ENCODE measurements at regions not wholly inside any gene's neighbourhood (a gene's known extent, or its start where the extent isn't known, plus 50 kb on each side); places are given as distances from the start of the nearest gene placed in this dataset.

GRCh38 chr1:98084188-98084587 is 163.4 kb upstream of the DPYD start:
- TF ChIP-seq, protein P1, sequence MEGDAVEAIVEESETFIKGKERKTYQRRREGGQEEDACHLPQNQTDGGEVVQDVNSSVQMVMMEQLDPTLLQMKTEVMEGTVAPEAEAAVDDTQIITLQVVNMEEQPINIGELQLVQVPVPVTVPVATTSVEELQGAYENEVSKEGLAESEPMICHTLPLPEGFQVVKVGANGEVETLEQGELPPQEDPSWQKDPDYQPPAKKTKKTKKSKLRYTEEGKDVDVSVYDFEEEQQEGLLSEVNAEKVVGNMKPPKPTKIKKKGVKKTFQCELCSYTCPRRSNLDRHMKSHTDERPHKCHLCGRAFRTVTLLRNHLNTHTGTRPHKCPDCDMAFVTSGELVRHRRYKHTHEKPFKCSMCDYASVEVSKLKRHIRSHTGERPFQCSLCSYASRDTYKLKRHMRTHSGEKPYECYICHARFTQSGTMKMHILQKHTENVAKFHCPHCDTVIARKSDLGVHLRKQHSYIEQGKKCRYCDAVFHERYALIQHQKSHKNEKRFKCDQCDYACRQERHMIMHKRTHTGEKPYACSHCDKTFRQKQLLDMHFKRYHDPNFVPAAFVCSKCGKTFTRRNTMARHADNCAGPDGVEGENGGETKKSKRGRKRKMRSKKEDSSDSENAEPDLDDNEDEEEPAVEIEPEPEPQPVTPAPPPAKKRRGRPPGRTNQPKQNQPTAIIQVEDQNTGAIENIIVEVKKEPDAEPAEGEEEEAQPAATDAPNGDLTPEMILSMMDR (IDR thresholded peaks at IDR 0.05) = no peak
- TF ChIP-seq POLR2A (IDR thresholded peaks at IDR 0.05) = no peak

Measured in body of pancreas (tissue), 4 donors.